Cardiac fibroblast (primary cell): ENCODE measurements at regions not wholly inside any gene's neighbourhood (a gene's known extent, or its start where the extent isn't known, plus 50 kb on each side); places are given as distances from the start of the nearest gene placed in this dataset.

ENCODE experiments used
- DNase-seq, 2 donors: peaks; one replicate each; pipeline versions ENCODE4 v3.0.0 to v3.0.0-alpha.2; 2010; ENCODE audit warnings: low read depth in 2 of 2
- H3K4me3 ChIP-seq, 2 donors: replicated peaks in 1 of 2; 1 replicate in 1 of 2; 2 replicates in 1 of 2; pipeline ENCODE4 v1.5.1; 2011; ENCODE audit warnings: low read depth in 2 of 2, low read length in 2 of 2, mild to moderate bottlenecking in 2 of 2, moderate library complexity in 1 of 2
- TF ChIP-seq, protein P1 (sequence below): IDR thresholded peaks from one replicate; pipeline ENCODE4 v1.5.1; 2011; ENCODE audit warnings: low read depth, mild to moderate bottlenecking, low read length, inconsistent platforms

GRCh38 chr6:145360865-145361264 lies 374.5 kb downstream of the EPM2A start:
- TF ChIP-seq, protein P1, sequence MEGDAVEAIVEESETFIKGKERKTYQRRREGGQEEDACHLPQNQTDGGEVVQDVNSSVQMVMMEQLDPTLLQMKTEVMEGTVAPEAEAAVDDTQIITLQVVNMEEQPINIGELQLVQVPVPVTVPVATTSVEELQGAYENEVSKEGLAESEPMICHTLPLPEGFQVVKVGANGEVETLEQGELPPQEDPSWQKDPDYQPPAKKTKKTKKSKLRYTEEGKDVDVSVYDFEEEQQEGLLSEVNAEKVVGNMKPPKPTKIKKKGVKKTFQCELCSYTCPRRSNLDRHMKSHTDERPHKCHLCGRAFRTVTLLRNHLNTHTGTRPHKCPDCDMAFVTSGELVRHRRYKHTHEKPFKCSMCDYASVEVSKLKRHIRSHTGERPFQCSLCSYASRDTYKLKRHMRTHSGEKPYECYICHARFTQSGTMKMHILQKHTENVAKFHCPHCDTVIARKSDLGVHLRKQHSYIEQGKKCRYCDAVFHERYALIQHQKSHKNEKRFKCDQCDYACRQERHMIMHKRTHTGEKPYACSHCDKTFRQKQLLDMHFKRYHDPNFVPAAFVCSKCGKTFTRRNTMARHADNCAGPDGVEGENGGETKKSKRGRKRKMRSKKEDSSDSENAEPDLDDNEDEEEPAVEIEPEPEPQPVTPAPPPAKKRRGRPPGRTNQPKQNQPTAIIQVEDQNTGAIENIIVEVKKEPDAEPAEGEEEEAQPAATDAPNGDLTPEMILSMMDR = no peak
- no peak overlapping the region for H3K4me3 ChIP-seq
- DNase-seq = no peak

- no peak for DNase-seq
- TF ChIP-seq, protein P1 = no peak
- no peak overlapping the region for H3K4me3 ChIP-seq
Observed at GRCh38 chr6:145367149-145367548, 368.2 kb downstream of the EPM2A start.

GRCh38 chr6:145368075-145368474 lies 367.2 kb downstream of the EPM2A start:
- TF ChIP-seq, protein P1 = no peak
- DNase-seq = peak in 1 of 2 donors; percentile 3
- H3K4me3 ChIP-seq = no peak overlapping the region

DNA sequence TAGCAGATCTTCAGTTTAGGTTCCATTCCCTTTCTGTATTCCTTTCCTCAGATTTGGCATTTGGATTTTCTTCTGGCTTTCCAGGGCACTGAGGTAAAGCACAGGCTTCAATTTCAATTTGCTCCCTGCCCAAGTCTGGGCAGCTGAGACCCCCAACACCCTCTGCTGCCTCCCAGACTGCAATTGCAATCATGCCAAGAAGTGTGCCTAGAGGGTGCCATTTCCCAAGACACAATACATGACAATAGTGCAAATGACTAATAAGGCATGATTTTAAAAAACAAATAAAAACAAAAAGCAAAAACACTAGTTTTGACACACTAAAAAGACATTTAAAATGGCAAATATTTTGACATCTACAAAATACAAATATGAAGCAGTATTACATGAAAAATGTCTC lies 364.8 kb downstream of the EPM2A start:
- TF ChIP-seq, protein P1 = no peak
- DNase-seq = no peak
- H3K4me3 ChIP-seq = no peak overlapping the region

DNA sequence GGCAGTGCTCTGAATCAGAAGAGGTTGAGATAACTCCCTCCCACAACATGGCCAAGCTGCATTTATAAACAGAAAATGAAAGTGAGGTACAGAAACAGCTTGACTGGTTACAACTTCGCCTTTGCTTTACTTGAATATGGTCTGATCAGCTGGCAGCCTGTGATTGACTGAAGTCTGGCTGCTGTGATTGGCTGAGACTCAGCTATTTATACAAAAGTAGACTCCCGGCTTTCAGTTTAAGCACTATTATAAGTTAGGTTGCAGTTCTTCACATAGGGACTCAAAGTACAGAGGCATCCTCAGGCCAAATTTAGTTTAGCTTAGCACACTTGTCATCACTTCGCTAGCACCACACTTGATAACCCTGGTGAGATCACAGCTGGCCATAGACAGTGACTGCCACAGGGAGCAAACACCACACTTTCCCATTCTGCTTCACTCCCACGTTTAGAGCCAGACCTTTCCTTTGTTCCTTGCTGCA lies 362.6 kb downstream of the EPM2A start:
- H3K4me3 ChIP-seq = peak overlapping the region; percentile 9 to 24
- TF ChIP-seq, protein P1 = no peak
- peak; percentile 68 to 84 for DNase-seq

DNA sequence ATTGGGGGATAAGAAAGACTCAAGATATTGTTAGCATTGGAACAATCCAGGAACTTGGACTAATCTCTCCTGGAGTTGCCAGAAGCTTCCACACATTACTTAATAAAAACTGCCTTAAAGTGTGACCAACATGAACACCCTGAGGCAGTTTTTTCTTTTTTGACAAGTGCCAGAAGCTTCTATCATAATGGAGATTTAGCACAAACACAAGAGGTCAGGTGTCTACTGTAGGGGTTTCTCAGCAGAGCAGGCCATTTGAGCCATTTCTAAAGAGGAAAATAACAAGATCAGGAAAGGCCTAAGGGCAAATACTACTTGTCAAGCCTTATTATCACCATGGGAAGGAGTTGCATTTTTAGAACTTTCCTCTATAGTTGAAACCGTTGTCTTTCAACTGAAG lies 361.5 kb downstream of the EPM2A start:
- TF ChIP-seq, protein P1 = no peak
- H3K4me3 ChIP-seq = no peak overlapping the region
- DNase-seq = no peak

- TF ChIP-seq, protein P1 = no peak
- H3K4me3 ChIP-seq = no peak overlapping the region
- DNase-seq = no peak
Observed at GRCh38 chr6:145374570-145374969, 360.8 kb downstream of the EPM2A start.
